Kidney (tissue), 13 donors: ENCODE measurements at regions not wholly inside any gene's neighbourhood (a gene's known extent, or its start where the extent isn't known, plus 50 kb on each side); places are given as distances from the start of the nearest gene placed in this dataset.

Experiments used
- DNase-seq, 5 donors: peaks; one replicate each; pipeline ENCODE4 v3.0.0-alpha.2; 2013 to 2020
- FAIRE-seq: peaks from 2 replicates; lab custom pipeline; 2012; peaks lifted over from hg19 to GRCh38; lab: Jason Lieb, UNC
- H3K27ac ChIP-seq, 2 donors: one replicate each; pipeline ENCODE4 v1.7.0; 2013; ENCODE audit warnings: low read depth in 2 of 2, low read length in 2 of 2, inconsistent platforms in 1 of 2
- H3K27me3 ChIP-seq: one replicate; pipeline ENCODE4 v1.7.1; 2013; ENCODE audit warnings: low read length, inconsistent platforms; ENCODE audit not compliant: control insufficient read depth, insufficient read depth
- H3K36me3 ChIP-seq, 3 donors: one replicate each; pipeline versions ENCODE4 v1.7.0 to v1.7.1; 2013; ENCODE audit warnings: low read length in 3 of 3, control low read depth in 1 of 3, inconsistent platforms in 1 of 3; ENCODE audit not compliant: insufficient read depth in 3 of 3, control insufficient read depth in 2 of 3
- H3K4me1 ChIP-seq, 3 donors: one replicate each; pipeline versions ENCODE4 v1.7.0 to v1.7.1; 2013; ENCODE audit warnings: low read length in 3 of 3, inconsistent platforms in 1 of 3, low read depth in 1 of 3; ENCODE audit not compliant: control insufficient read depth in 2 of 3, insufficient read depth in 2 of 3
- H3K4me3 ChIP-seq, 3 donors: one replicate each; pipeline versions ENCODE4 v1.7.0 to v1.8.1; 2013; ENCODE audit warnings: low read length in 3 of 3, control low read depth in 1 of 3, inconsistent platforms in 1 of 3
- H3K9ac ChIP-seq, 3 donors: one replicate each; pipeline versions ENCODE4 v1.7.0 to v1.7.1; 2013; ENCODE audit warnings: low read length in 3 of 3, control low read depth in 1 of 3, inconsistent platforms in 1 of 3
- H3K9me3 ChIP-seq, 3 donors: one replicate each; pipeline versions ENCODE4 v1.7.0 to v1.7.1; 2013; ENCODE audit warnings: low read length in 3 of 3, control low read depth in 1 of 3, inconsistent platforms in 1 of 3; ENCODE audit not compliant: control insufficient read depth in 2 of 3, insufficient read depth in 1 of 3
- CTCF ChIP-seq: IDR thresholded peaks from 3 replicates; pipeline ENCODE4 v1.5.1; 2012; ENCODE audit warnings: mild to moderate bottlenecking, moderate library complexity, borderline replicate concordance; ENCODE audit not compliant: insufficient read depth; ENCODE audit errors: extremely low read depth
- intact Hi-C: fragments of 100-400 bp; cut with DNase I; formaldehyde crosslinking; loops from one replicate; pipeline ENCODE4 v1.11.1; 2022
- donor health status: control.
- donor health status: control.
- donor health status: control.
- donor health status: control.
- donor health status: control.
- donor health status: DM: yes; HTN: yes; CAD: no.
- donor health status: Normal renal cell carcinoma (clear cell type).

- no peak overlapping the region for H3K4me3 ChIP-seq
- no peaks in the 10 kb centered on the region for H3K9me3 ChIP-seq
- no peaks in the 10 kb centered on the region for H3K4me1 ChIP-seq
- H3K9ac ChIP-seq, result no peak overlapping the region
- TF ChIP-seq CTCF, result no peak
- intact Hi-C loops, result no loop called here
- no peak for DNase-seq
- no peak for FAIRE-seq
- H3K27ac ChIP-seq, result no peak overlapping the region
- no peaks in the 10 kb centered on the region for H3K36me3 ChIP-seq
- H3K27me3 ChIP-seq, result no peaks in the 10 kb centered on the region
Observed at GRCh38 chr2:47675196-47675825, 104.5 kb upstream of the KCNK12 start.

GRCh38 chr2:47666332-47666731, 95.5 kb upstream of the KCNK12 start:
- no peak for TF ChIP-seq CTCF
- no peak overlapping the region for H3K27ac ChIP-seq
- intact Hi-C loops, result no loop called here
- no peak overlapping the region for H3K4me3 ChIP-seq
- H3K27me3 ChIP-seq, result no peaks in the 10 kb centered on the region
- no peak for FAIRE-seq
- DNase-seq, result no peak
- no peaks in the 10 kb centered on the region for H3K36me3 ChIP-seq
- no peaks in the 10 kb centered on the region for H3K4me1 ChIP-seq
- no peak overlapping the region for H3K9ac ChIP-seq
- no peaks in the 10 kb centered on the region for H3K9me3 ChIP-seq

GRCh38 chr2:47664817-47665216, 94.0 kb upstream of the KCNK12 start:
- Histone ChIP-seq H3K27me3 (no peaks in the 10 kb centered on the region), H3K9me3 (no peaks in the 10 kb centered on the region), H3K4me1 (no peaks in the 10 kb centered on the region), H3K9ac (no peak overlapping the region), H3K4me3 (no peak overlapping the region), H3K27ac (no peak overlapping the region), H3K36me3 (no peaks in the 10 kb centered on the region)
- intact Hi-C loops, result no loop called here
- no peak for TF ChIP-seq CTCF
- DNase-seq (no peak), FAIRE-seq (no peak)

- intact Hi-C loops, result no loop called here
- Histone ChIP-seq H3K27ac (no peak overlapping the region), H3K4me3 (no peak overlapping the region), H3K27me3 (no peaks in the 10 kb centered on the region), H3K9me3 (no peaks in the 10 kb centered on the region), H3K36me3 (no peaks in the 10 kb centered on the region), H3K9ac (no peak overlapping the region), H3K4me1 (no peaks in the 10 kb centered on the region)
- FAIRE-seq (no peak), DNase-seq (no peak)
- no peak for TF ChIP-seq CTCF
Observed at GRCh38 chr2:47662552-47662951, 91.8 kb upstream of the KCNK12 start.
